WTC11 (cell line): ENCODE measurements at regions not wholly inside any gene's neighbourhood (a gene's known extent, or its start where the extent isn't known, plus 50 kb on each side); places are given as distances from the start of the nearest gene placed in this dataset.

ENCODE experiments used
- ATAC-seq: fragments of 200-7000 bp; cut with Tn5 transposase; 2 replicates; pipeline ENCODE4 v1.10.0; 2021; ENCODE audit warnings: mild to moderate bottlenecking, moderate library complexity
- CTCF ChIA-PET: fragments of 300-600 bp; sonication (Branson Sonifier 250); formaldehyde crosslinking; loops from one replicate; lab custom pipeline; 2021; ENCODE audit warnings: antibody characterized with exemption; lab: Charles Lee
- POLR2A ChIA-PET: fragments of 350-600 bp; sonication (Branson Sonifier 250); formaldehyde crosslinking; loops from one replicate; lab custom pipeline; 2021; ENCODE audit warnings: antibody characterized with exemption; lab: Charles Lee
- DNase-seq: peaks from one replicate; pipeline ENCODE4 v3.0.0; 2021; ENCODE audit warnings: low spot score
- H3K27ac Mint-ChIP-seq: 2 replicates; pipeline ENCODE4 v1.8.0; 2021; ENCODE audit warnings: mixed read lengths
- H3K27me3 Mint-ChIP-seq: 2 replicates; pipeline ENCODE4 v1.8.0; 2021; ENCODE audit warnings: low read depth, mild to moderate bottlenecking, moderate library complexity, mixed read lengths
- H3K36me3 Mint-ChIP-seq: 2 replicates; pipeline ENCODE4 v1.8.0; 2021; ENCODE audit warnings: mixed read lengths
- H3K4me1 Mint-ChIP-seq: 2 replicates; pipeline ENCODE4 v1.8.0; 2022; ENCODE audit warnings: mixed read lengths
- H3K4me3 Mint-ChIP-seq: 2 replicates; pipeline ENCODE4 v1.8.0; 2021; ENCODE audit warnings: mild to moderate bottlenecking, moderate library complexity, mixed read lengths
- H3K9me3 Mint-ChIP-seq: 2 replicates; pipeline ENCODE4 v1.8.0; 2021; ENCODE audit warnings: mixed read lengths
- HMGA2 ChIP-seq: fragments of 250-450 bp; sonication (Bioruptor Pico); IDR thresholded peaks from 2 replicates; pipeline ENCODE4 v1.4.0; 2021; ENCODE audit warnings: mild to moderate bottlenecking, moderate library complexity
- JAZF1 ChIP-seq: fragments of 250-450 bp; sonication (Bioruptor Pico); IDR thresholded peaks from 2 replicates; pipeline ENCODE4 v1.9.0; 2021; ENCODE audit warnings: moderate library complexity, mild to moderate bottlenecking, inconsistent platforms
- KAT7 ChIP-seq: sonication (generic); formaldehyde crosslinking; IDR thresholded peaks from 2 replicates; pipeline ENCODE4 v1.8.1; 2023; ENCODE audit warnings: missing genetic modification reagents, mild to moderate bottlenecking, borderline replicate concordance
- MYBL2 ChIP-seq: sonication (generic); formaldehyde crosslinking; IDR thresholded peaks from 2 replicates; pipeline ENCODE4 v1.8.1; 2023; ENCODE audit warnings: mild to moderate bottlenecking, moderate library complexity, missing genetic modification reagents
- NFYB ChIP-seq: sonication (generic); formaldehyde crosslinking; conservative IDR thresholded peaks from 2 replicates; pipeline ENCODE4 v1.8.0; 2022; ENCODE audit warnings: low read depth, missing genetic modification reagents
- NR1H2 ChIP-seq: sonication (generic); formaldehyde crosslinking; IDR thresholded peaks from 2 replicates; pipeline ENCODE4 v1.9.0; 2021; ENCODE audit warnings: mild to moderate bottlenecking, moderate library complexity, missing genetic modification reagents
- NR3C1 ChIP-seq: sonication (generic); formaldehyde crosslinking; conservative IDR thresholded peaks from 2 replicates; pipeline ENCODE4 v1.8.1; 2023; ENCODE audit warnings: low read depth, mild to moderate bottlenecking, missing genetic modification reagents
- SMAD4 ChIP-seq: sonication (generic); formaldehyde crosslinking; IDR thresholded peaks from 2 replicates; pipeline ENCODE4 v1.8.0; 2022; ENCODE audit warnings: mild to moderate bottlenecking, missing genetic modification reagents
- SP1 ChIP-seq: sonication (generic); formaldehyde crosslinking; conservative IDR thresholded peaks from 2 replicates; pipeline ENCODE4 v1.8.1; 2022; ENCODE audit warnings: missing genetic modification reagents
- ZNF219 ChIP-seq: sonication (generic); formaldehyde crosslinking; IDR thresholded peaks from 2 replicates; pipeline ENCODE4 v1.8.0; 2023; ENCODE audit warnings: missing genetic modification reagents, mild to moderate bottlenecking, borderline replicate concordance
- ZNF416 ChIP-seq: fragments of 250-450 bp; sonication (Bioruptor Pico); IDR thresholded peaks from 2 replicates; pipeline ENCODE4 v1.9.0; 2021; ENCODE audit warnings: mild to moderate bottlenecking, inconsistent platforms
- TF ChIP-seq, protein P1 (sequence below): sonication (generic); formaldehyde crosslinking; IDR thresholded peaks from 2 replicates; pipeline ENCODE4 v1.8.0; 2022; ENCODE audit warnings: mild to moderate bottlenecking, missing genetic modification reagents
- TF ChIP-seq, protein P2 (sequence below): sonication (generic); formaldehyde crosslinking; IDR thresholded peaks from 2 replicates; pipeline ENCODE4 v1.8.1; 2023; ENCODE audit warnings: mild to moderate bottlenecking, missing genetic modification reagents
- TF ChIP-seq, protein P3 (sequence below): sonication (generic); formaldehyde crosslinking; IDR thresholded peaks from 2 replicates; pipeline ENCODE4 v1.8.1; 2023; ENCODE audit warnings: mild to moderate bottlenecking, missing genetic modification reagents, moderate library complexity
- TF ChIP-seq, protein P4 (sequence below): fragments of 250-450 bp; sonication (Bioruptor Pico); IDR thresholded peaks from 2 replicates; pipeline ENCODE4 v1.9.0; 2021; ENCODE audit warnings: mild to moderate bottlenecking
- TF ChIP-seq, protein P5 (sequence below): fragments of 250-450 bp; sonication (Bioruptor Pico); IDR thresholded peaks from 2 replicates; pipeline ENCODE4 v1.9.0; 2021; ENCODE audit warnings: moderate library complexity, mild to moderate bottlenecking, inconsistent platforms, borderline replicate concordance
- TF ChIP-seq, protein P6 (sequence below): fragments of 250-450 bp; sonication (Bioruptor Pico); IDR thresholded peaks from 2 replicates; pipeline ENCODE4 v1.9.0; 2021; ENCODE audit warnings: mild to moderate bottlenecking, borderline replicate concordance
- TF ChIP-seq, protein P7 (sequence below): sonication (generic); formaldehyde crosslinking; conservative IDR thresholded peaks from 2 replicates; pipeline ENCODE4 v1.8.1; 2022; ENCODE audit warnings: mild to moderate bottlenecking, missing genetic modification reagents
- TF ChIP-seq, protein P8 (sequence below): sonication (generic); formaldehyde crosslinking; IDR thresholded peaks from 2 replicates; pipeline ENCODE4 v1.8.1; 2023; ENCODE audit warnings: mild to moderate bottlenecking, moderate library complexity, missing genetic modification reagents

DNA sequence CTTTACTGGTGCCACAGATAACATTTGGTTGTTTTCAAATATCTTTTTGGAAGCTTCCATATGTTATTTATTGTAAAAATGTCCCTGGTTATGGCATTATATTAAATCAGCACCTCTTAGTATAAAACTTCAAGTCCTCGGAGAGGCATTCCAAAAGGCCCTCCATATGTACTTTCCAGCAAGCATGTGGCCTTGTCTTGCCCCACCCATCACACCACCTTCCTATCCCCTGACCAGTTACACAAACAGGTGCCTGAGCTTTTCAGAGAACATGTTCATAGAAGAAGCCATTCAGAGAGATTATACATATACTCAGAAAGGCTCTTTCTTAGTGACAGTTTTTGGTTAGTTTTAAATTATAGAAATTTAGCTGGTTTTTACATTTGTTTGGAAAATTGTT is 92.4 kb upstream of the PRKG1 start:
- Mint-ChIP-seq H3K4me1 (no peaks in the 10 kb centered on the region), H3K4me3 (no peak overlapping the region), H3K9me3 (no peaks in the 10 kb centered on the region), H3K27me3 (no peaks in the 10 kb centered on the region), H3K36me3 (no peaks in the 10 kb centered on the region), H3K27ac (no peak overlapping the region)
- no peak for ATAC-seq
- TF ChIP-seq SMAD4 (CRISPR knock-in tag) (no peak), MYBL2 (CRISPR knock-in tag) (no peak), ZNF219 (CRISPR knock-in tag) (no peak), NFYB (CRISPR knock-in tag) (no peak), HMGA2 (no peak)
- TF ChIP-seq, protein P1, sequence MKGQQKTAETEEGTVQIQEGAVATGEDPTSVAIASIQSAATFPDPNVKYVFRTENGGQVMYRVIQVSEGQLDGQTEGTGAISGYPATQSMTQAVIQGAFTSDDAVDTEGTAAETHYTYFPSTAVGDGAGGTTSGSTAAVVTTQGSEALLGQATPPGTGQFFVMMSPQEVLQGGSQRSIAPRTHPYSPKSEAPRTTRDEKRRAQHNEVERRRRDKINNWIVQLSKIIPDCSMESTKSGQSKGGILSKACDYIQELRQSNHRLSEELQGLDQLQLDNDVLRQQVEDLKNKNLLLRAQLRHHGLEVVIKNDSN (CRISPR knock-in tag), result no peak
- TF ChIP-seq, protein P2, sequence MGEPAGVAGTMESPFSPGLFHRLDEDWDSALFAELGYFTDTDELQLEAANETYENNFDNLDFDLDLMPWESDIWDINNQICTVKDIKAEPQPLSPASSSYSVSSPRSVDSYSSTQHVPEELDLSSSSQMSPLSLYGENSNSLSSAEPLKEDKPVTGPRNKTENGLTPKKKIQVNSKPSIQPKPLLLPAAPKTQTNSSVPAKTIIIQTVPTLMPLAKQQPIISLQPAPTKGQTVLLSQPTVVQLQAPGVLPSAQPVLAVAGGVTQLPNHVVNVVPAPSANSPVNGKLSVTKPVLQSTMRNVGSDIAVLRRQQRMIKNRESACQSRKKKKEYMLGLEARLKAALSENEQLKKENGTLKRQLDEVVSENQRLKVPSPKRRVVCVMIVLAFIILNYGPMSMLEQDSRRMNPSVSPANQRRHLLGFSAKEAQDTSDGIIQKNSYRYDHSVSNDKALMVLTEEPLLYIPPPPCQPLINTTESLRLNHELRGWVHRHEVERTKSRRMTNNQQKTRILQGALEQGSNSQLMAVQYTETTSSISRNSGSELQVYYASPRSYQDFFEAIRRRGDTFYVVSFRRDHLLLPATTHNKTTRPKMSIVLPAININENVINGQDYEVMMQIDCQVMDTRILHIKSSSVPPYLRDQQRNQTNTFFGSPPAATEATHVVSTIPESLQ (CRISPR knock-in tag), result no peak
- TF ChIP-seq, protein P3, sequence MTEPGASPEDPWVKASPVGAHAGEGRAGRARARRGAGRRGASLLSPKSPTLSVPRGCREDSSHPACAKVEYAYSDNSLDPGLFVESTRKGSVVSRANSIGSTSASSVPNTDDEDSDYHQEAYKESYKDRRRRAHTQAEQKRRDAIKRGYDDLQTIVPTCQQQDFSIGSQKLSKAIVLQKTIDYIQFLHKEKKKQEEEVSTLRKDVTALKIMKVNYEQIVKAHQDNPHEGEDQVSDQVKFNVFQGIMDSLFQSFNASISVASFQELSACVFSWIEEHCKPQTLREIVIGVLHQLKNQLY (CRISPR knock-in tag), result no peak
- ChIA-PET POLR2A (no interaction called here), CTCF (no interaction called here)
- DNase-seq, result no peak

DNA sequence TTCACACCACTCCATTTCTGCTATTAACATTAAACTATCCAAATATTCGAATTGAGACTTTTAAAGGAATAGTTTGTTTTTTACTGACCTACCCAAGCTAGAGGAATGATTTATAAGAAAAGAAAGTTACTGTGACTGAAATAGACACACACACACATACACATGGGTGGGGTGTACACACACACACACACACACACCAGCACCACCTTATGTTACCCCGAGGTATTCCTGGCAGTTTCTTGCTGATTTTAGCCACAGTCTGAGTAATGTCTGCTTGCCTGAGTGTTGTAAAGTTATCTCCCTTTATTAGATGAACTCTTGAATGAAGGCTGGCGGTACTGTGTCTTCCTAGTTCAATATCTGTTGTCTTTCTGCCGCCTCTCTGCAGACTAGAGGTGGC is 91.3 kb upstream of the PRKG1 start:
- Mint-ChIP-seq H3K4me3 (no peak overlapping the region), H3K27me3 (no peaks in the 10 kb centered on the region), H3K36me3 (no peaks in the 10 kb centered on the region), H3K9me3 (no peaks in the 10 kb centered on the region), H3K4me1 (no peaks in the 10 kb centered on the region), H3K27ac (no peak overlapping the region)
- TF ChIP-seq, protein P4, sequence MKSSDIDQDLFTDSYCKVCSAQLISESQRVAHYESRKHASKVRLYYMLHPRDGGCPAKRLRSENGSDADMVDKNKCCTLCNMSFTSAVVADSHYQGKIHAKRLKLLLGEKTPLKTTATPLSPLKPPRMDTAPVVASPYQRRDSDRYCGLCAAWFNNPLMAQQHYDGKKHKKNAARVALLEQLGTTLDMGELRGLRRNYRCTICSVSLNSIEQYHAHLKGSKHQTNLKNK, result no peak
- no peak for TF ChIP-seq ZNF416 (CRISPR knock-in tag)
- TF ChIP-seq SP1 (CRISPR knock-in tag), result no peak
- TF ChIP-seq, protein P5, sequence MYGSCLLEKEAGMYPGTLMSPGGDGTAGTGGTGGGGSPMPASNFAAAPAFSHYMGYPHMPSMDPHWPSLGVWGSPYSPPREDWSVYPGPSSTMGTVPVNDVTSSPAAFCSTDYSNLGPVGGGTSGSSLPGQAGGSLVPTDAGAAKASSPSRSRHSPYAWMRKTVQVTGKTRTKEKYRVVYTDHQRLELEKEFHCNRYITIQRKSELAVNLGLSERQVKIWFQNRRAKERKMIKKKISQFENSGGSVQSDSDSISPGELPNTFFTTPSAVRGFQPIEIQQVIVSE, result no peak
- no peak for TF ChIP-seq NR1H2 (CRISPR knock-in tag)
- no peak for TF ChIP-seq JAZF1 (CRISPR knock-in tag)
- no peak for TF ChIP-seq KAT7
- no peak for TF ChIP-seq NR3C1 (CRISPR knock-in tag)
- TF ChIP-seq, protein P6, sequence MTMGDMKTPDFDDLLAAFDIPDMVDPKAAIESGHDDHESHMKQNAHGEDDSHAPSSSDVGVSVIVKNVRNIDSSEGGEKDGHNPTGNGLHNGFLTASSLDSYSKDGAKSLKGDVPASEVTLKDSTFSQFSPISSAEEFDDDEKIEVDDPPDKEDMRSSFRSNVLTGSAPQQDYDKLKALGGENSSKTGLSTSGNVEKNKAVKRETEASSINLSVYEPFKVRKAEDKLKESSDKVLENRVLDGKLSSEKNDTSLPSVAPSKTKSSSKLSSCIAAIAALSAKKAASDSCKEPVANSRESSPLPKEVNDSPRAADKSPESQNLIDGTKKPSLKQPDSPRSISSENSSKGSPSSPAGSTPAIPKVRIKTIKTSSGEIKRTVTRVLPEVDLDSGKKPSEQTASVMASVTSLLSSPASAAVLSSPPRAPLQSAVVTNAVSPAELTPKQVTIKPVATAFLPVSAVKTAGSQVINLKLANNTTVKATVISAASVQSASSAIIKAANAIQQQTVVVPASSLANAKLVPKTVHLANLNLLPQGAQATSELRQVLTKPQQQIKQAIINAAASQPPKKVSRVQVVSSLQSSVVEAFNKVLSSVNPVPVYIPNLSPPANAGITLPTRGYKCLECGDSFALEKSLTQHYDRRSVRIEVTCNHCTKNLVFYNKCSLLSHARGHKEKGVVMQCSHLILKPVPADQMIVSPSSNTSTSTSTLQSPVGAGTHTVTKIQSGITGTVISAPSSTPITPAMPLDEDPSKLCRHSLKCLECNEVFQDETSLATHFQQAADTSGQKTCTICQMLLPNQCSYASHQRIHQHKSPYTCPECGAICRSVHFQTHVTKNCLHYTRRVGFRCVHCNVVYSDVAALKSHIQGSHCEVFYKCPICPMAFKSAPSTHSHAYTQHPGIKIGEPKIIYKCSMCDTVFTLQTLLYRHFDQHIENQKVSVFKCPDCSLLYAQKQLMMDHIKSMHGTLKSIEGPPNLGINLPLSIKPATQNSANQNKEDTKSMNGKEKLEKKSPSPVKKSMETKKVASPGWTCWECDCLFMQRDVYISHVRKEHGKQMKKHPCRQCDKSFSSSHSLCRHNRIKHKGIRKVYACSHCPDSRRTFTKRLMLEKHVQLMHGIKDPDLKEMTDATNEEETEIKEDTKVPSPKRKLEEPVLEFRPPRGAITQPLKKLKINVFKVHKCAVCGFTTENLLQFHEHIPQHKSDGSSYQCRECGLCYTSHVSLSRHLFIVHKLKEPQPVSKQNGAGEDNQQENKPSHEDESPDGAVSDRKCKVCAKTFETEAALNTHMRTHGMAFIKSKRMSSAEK (CRISPR knock-in tag), result no peak
- TF ChIP-seq NFYB (CRISPR knock-in tag), result no peak
- TF ChIP-seq, protein P7, sequence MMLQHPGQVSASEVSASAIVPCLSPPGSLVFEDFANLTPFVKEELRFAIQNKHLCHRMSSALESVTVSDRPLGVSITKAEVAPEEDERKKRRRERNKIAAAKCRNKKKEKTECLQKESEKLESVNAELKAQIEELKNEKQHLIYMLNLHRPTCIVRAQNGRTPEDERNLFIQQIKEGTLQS (CRISPR knock-in tag), result no peak
- TF ChIP-seq, protein P8, sequence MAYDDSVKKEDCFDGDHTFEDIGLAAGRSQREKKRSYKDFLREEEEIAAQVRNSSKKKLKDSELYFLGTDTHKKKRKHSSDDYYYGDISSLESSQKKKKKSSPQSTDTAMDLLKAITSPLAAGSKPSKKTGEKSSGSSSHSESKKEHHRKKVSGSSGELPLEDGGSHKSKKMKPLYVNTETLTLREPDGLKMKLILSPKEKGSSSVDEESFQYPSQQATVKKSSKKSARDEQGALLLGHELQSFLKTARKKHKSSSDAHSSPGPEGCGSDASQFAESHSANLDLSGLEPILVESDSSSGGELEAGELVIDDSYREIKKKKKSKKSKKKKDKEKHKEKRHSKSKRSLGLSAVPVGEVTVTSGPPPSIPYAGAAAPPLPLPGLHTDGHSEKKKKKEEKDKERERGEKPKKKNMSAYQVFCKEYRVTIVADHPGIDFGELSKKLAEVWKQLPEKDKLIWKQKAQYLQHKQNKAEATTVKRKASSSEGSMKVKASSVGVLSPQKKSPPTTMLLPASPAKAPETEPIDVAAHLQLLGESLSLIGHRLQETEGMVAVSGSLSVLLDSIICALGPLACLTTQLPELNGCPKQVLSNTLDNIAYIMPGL (CRISPR knock-in tag), result no peak
- DNase-seq (no peak), ATAC-seq (no peak)
- ChIA-PET CTCF (no interaction called here), POLR2A (interaction anchor here (0.6 kb wide), 1 partner anchor 1157 kb away, joined by 3 read pairs; no protein-coding TSS in a partner anchor)
